Posterior cingulate gyrus (tissue), 11 donors: ENCODE measurements at regions not wholly inside any gene's neighbourhood (a gene's known extent, or its start where the extent isn't known, plus 50 kb on each side); places are given as distances from the start of the nearest gene placed in this dataset.
A peak's percentile ranks its signal among the peaks of the same experiment; 100 is the strongest.
"Not testable (repeated sequence)": the region's sequence is repeated elsewhere in the genome, so short reads cannot be mapped to it uniquely, and the experiment has no call there.

ENCODE experiments used
- DNase-seq, 10 donors: peaks; one replicate each; pipeline versions ENCODE4 v3.0.0 to v3.0.0-alpha.2; 2020 to 2021; ENCODE audit warnings: mixed read lengths in 3 of 10
- intact Hi-C: fragments of 100-400 bp; cut with DNase I; formaldehyde crosslinking; loops from one replicate; pipeline ENCODE4 v1.15.1; 2023

- DNase-seq: no peak
- intact Hi-C loops: no loop called here
Measured at GRCh38 chr20:40029589-40029988, 659.4 kb downstream of the MAFB start.

DNA sequence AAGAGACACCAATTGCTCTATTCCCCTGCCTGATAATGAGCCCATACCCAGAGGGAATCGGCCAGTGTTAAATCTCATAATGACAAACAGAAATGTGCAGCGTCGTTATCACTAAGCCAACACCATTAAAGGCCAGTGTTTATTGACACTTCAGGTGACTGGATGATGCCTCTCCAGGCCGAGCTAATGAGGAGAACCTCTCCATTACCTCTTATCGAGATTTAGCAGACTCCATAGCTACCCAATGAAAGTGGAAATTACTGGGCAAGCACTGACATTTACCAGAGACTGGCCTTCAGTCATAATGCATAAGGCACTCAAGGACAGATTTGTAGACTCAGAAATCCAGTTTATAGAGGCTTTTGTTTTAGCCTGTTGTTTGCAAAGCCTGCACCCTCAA is 669.5 kb downstream of the MAFB start:
- DNase-seq: no peak
- intact Hi-C loops: no loop called here

- no peak for DNase-seq
- intact Hi-C loops: no loop called here
Measured at GRCh38 chr20:40017765-40018164, 671.3 kb downstream of the MAFB start.

GRCh38 chr20:40016890-40017289 is 672.1 kb downstream of the MAFB start:
- no peak for DNase-seq
- intact Hi-C loops: no loop called here

- intact Hi-C loops: no loop called here
- DNase-seq: no peak
Measured at GRCh38 chr20:40016392-40016791, 672.6 kb downstream of the MAFB start.

- DNase-seq, intact Hi-C loops: not testable (repeated sequence)
Measured at GRCh38 chr20:40012026-40012425, 677.0 kb downstream of the MAFB start.

- DNase-seq: peak in 1 of 10 donors; percentile 67
- intact Hi-C loops: no loop called here
Measured at GRCh38 chr20:40010483-40010882, 678.6 kb downstream of the MAFB start.

- intact Hi-C loops: no loop called here
Measured at GRCh38 chr20:40009542-40009941, 679.5 kb downstream of the MAFB start.

GRCh38 chr20:40008177-40008576 is 680.9 kb downstream of the MAFB start:
- no peak for DNase-seq
- intact Hi-C loops: no loop called here

More at GRCh38 chr20:40009542-40009941, 679.5 kb downstream of the MAFB start:
- no peak for DNase-seq

GRCh38 chr20:40006168-40006860 is 682.7 kb downstream of the MAFB start:
- no peak for DNase-seq
- intact Hi-C loops: no loop called here

DNA sequence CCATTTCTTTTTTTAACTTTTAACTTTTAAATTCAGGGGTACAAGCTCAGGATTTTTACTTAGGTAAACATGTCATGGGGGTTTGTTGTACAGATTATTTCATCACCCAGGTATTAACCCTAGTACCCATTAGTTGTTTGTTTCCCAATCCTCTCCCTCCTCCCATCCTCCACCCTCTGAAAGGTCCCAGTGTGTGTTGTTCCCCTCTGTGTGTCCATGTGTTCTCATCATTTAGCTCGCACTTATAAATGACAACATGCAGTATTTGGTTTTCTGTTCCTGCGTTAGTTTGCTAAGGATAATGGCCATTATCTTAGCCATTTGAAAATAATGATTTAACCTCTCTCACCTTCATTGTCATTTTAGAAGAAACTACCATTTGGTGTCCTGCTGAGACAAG is 684.9 kb downstream of the MAFB start:
- DNase-seq, intact Hi-C loops: not testable (repeated sequence)

DNA sequence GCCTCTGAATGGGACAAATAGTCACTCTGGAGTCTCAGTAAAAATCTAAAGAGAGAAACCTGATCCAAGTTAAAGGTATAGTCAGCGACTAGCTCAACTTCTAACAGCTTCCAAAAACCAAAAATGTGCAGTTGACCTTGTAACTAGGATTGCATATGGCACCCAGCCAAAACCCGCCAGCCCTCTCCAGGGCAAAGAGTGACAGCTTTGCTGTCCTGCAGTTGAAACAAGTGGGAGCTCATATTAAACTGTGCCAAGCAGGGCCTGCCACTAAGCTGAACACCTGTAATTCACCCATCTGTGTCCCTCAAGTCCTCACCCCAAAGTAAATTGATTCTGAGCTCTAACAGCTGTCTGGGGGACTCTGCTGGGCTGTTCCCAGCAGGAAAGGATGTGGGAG is 695.3 kb downstream of the MAFB start:
- DNase-seq: no peak
- intact Hi-C loops: no loop called here

- DNase-seq: no peak
- intact Hi-C loops: no loop called here
Measured at GRCh38 chr20:39990692-39991091, 698.3 kb downstream of the MAFB start.

DNA sequence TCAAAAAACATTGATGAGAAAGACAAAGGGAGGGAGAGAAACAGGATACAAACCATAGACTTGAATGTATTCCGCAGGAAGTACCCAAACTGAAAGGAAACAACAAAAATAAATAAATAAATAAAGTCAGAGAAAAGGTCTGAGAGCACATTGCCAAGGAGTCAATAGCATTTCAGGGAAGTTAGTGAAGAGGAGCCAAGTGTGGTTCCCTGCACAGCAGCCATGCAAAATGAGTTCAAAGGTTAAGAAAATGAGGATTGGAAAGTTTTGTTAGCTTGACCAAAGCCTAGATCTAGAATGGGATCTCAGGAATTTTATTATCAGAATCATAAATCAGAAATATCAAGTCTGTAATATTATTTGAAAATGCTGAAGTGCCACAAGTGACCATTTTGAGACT is 700.0 kb downstream of the MAFB start:
- DNase-seq: no peak
- intact Hi-C loops: no loop called here

- intact Hi-C loops: no loop called here
- peak in 1 of 10 donors; percentile 69 for DNase-seq
Measured at GRCh38 chr20:39986173-39986904, 702.7 kb downstream of the MAFB start.

- intact Hi-C loops: no loop called here
- DNase-seq: no peak
Measured at GRCh38 chr20:39985271-39985827, 703.7 kb downstream of the MAFB start.

GRCh38 chr20:39983655-39984054 is 705.4 kb downstream of the MAFB start:
- no peak for DNase-seq
- intact Hi-C loops: no loop called here

- DNase-seq: no peak
- intact Hi-C loops: no loop called here
Measured at GRCh38 chr20:39983183-39983582, 705.9 kb downstream of the MAFB start.

GRCh38 chr20:39974966-39975501 is 714.0 kb downstream of the MAFB start:
- DNase-seq: no peak
- intact Hi-C loops: no loop called here

- no peak for DNase-seq
- intact Hi-C loops: no loop called here
Measured at GRCh38 chr20:39968495-39968894, 720.5 kb downstream of the MAFB start.

DNA sequence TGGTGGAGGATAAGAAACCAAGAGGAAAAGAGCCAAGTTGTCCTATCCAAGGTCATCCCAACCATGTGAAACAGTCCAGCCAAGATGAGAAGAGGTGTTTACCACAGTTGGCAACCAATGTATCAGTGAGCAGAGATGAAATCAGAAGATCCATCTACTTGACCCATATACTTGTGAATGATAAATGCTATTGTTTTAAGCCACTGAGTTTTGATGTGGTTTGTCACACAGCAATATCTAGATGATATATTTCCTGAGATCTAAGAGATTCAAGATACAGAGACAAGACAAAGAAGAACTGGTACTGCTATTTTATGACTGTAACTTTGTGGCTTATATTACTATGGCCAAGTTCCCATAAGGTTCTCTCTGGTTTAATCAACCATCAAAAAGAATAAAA is 721.2 kb downstream of the MAFB start:
- DNase-seq: no peak
- intact Hi-C loops: no loop called here
